ENCODE measurements at regions not wholly inside any gene's neighbourhood (a gene's known extent, or its start where the extent isn't known, plus 50 kb on each side); places are given as distances from the start of the nearest gene placed in this dataset.

- no peak for DNase-seq
These were observed 272.0 kb upstream of the GNAI1 start for GRCh38 chr7:79862447-79863210.

DNA sequence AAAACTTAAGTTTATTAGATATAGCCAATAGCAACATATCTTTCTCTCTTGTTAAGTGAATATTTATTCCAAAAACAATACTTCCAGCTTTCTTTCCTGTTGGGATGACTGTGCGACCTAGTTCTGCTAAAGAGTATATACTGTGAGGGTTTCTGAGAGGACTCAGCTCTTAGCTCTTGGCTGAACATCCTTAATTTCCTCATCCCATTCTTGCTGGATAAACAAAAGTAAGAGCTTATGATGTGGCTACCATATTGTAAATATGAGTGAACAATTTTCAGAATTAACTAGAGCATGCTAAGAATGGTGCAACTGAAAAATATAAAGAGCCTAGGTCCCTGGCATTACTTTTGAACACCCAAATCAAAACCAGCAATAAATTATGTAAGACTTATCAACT lies 279.5 kb upstream of the GNAI1 start:
- no peak for DNase-seq

DNA sequence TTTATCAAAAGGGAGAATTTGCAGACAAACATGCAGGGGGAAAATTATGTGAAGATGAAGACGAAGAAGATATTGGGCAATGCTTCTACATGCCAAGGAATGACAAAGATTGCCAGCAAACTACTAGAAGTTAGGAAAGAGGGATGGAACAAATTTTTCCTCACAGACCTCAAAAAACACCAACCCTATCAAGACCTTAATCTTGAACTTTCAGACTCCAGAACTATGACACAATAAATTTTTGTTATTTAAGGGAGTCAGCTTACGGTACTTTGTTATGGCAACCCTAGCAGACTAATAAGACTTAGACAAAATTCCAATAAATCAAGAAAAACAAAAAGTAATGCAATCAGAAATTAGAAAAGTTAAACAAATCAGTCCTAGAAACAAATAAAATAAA lies 280.0 kb upstream of the GNAI1 start:
- DNase-seq = no peak

DNA sequence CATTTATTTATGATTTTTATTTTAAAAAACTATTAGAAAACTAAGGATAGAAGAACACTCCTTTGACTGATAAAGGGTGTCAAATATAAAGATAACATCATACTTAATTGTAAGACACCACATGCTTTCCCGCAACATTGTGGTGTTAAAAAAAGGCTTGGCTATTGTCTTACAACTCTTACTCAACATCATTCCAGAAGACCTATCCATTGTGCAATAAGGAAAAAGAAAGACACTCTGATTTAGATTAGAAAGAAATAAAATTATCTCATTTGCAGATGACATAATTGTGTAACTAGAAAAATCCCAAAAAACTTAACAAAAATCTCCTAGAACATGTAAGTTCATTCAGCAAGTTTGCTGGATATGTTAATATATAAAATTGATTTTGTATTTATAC lies 296.7 kb upstream of the GNAI1 start:
- DNase-seq = no peak

GRCh38 chr7:79833616-79834015 lies 301.0 kb upstream of the GNAI1 start:
- DNase-seq = no peak

DNA sequence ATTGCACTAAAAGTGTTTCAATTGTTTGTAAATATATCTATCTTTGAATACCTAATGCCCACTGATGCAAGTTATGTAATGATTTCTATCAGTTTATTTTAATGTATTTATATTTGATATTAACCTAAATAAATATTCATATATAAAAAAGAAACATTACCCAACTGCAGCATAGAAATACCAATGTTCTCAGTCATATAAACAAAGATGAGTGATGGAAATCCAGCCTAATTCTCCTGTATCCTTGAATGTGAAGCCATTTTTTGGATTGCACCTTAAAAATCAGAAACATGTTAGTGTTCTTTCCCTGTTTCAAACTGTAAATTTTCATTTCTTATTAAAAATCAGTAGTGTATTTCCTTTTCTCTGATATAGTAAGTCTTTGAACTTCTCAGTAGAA lies 305.8 kb upstream of the GNAI1 start:
- DNase-seq = no peak

- no peak for DNase-seq
These were observed 311.2 kb upstream of the GNAI1 start for GRCh38 chr7:79823246-79823951.

DNA sequence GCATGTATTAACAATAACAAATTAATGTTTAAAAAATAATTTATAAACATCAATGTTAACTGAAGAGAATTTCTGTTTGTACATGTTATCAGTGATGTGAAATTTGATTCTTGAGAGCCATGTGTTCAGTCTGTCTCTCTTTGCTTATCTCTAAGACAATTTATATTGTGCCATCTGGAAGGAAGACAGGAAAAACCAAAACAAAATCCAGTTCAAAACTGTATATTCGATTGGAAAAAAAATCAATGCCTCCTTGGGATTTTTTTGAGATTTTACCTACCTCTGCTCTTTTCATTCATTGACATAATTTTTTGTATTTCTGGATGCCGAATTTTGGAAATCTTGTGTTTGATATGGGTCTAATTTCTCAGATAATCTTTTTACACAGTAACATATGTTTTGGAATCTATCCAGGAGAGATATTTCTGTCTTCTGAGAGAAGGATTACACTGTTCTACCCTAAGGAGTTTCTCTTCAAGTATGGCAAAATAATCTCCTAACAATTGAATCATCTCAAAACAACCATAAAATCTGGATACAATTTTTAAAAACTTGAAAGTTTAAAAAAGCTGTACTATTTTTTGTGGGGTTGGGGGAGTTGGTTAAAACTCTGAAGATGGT lies 311.9 kb upstream of the GNAI1 start:
- DNase-seq = peak in 1 of 2 experiments; percentile 7

DNA sequence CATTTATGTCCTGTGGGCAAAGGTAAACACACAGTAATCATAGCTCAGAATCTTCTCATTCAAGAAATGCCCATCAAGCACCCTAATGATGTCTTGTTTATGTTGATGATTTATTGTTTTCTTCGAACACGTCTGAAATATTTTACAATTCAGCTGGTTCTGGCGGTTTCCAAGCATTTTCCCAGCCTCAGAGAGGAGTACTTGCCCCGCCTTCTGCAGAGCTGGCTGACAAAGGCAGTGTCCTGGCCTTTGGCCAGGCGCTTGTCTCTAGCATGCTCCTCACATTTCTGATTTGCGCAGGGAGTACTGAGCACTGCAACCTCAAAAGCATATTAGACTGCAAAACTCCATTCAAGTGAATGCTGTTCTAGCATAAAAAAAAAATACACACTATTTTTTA lies 314.2 kb upstream of the GNAI1 start:
- peak; percentile 69 to 89 for DNase-seq

DNA sequence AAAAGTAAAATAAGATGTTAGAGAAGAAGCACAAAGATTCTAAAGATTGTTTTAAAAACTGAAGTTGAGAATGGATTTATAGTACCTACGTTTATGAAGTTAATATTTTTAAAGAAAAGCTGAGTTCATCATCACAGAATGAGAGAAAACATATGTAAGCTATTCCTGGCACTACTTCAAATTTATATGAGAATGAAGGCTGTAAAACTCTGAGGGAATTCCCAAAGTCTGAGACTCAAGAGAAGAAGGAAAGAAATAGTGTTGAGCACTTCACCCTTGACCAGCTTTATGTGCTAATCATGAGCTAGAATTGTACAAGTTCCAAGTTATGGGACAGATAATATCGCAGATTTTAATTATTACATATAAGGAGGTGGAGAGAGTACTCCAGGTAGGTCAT lies 323.7 kb upstream of the GNAI1 start:
- no peak for DNase-seq

DNA sequence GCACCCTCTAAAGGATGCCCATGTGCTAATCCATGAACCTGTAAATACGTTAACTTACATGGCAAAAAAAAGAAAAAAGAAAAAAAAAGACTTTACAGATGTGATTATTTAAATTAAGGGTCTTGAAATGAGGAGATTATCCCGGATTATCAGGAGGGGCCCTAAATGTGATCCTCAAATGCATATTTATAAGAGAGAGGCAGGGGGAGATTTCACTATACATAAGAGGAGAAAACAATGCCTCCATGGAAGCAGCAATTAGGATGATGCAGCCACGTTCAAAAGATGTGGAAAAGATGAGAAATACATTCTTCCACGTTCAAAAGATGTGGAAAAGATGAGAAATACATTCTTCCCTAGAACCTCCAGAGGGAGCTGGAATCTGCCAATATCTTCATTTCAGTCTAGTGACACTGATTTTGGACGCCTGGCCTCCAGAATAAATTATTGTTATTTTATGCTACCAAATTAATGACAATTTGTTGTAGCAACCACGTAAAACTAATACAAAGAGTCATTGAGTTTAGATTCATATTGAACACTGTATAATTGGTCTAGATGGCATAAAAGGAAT lies 328.4 kb upstream of the GNAI1 start:
- DNase-seq = peak in 1 of 2 experiments; percentile 50

GRCh38 chr7:79790656-79791262 lies 337.3 kb upstream of the MAGI2 start:
- no peak for DNase-seq

DNA sequence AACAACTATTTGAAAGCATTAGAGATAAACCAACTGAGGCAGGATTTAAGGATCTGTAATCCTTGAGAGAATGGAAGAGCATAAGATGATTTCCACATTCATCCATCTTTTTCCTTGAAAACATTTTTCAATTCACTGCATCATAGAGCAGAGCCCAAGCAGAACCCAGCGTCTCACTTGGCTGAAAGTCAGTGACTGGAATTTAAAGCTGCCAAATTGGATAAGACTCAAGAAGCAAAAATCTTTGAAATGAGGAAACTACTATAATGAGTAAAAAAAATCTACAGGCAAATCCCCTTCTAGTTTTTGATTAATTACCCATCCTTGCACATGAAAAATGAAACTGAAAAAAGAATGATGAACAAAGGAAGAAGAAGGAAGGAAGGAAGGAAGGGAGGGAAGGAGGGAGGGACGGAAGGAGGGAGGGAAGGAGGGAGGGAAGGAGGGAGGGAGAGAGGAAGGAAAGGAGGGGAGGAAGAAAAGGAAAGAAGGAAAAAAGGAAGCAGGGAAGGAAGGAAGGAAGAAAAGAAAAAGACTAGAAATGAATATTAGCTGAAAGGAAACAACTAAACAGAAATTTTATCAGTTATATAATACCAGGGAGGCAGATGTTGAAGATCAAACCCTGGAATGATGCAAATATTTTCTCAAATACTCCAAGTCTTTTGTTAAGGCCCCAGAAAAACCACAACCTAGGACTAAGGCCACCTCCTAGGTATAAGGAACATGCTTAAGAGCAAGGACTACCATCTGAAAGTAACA lies 336.3 kb upstream of the MAGI2 start:
- peak; percentile 55 to 75 for DNase-seq

- DNase-seq = no peak
These were observed 334.2 kb upstream of the MAGI2 start for GRCh38 chr7:79787623-79788022.

- DNase-seq = no peak
These were observed 333.6 kb upstream of the MAGI2 start for GRCh38 chr7:79787096-79787495.

- DNase-seq = no peak
These were observed 332.7 kb upstream of the MAGI2 start for GRCh38 chr7:79786187-79786586.

- no peak for DNase-seq
These were observed 332.1 kb upstream of the MAGI2 start for GRCh38 chr7:79785556-79785955.

DNA sequence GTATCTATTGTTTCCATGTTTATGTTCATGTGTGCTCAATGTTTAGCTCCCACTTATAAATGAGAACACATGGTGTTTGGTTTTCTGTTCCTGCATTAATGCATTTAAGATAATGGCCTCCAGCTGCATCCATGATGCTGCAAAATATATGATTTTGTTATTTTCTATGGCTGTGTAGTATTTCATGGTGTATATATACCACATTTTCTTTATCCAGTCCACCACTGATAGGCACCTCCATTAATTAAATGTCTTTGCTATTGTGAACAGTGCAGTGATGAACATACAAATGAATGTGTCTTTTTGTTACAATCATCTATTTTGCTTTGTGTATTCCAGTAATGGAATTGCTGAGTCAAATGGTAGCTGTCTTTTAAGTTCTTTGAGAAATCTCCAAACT lies 329.4 kb upstream of the MAGI2 start:
- DNase-seq = no peak

DNA sequence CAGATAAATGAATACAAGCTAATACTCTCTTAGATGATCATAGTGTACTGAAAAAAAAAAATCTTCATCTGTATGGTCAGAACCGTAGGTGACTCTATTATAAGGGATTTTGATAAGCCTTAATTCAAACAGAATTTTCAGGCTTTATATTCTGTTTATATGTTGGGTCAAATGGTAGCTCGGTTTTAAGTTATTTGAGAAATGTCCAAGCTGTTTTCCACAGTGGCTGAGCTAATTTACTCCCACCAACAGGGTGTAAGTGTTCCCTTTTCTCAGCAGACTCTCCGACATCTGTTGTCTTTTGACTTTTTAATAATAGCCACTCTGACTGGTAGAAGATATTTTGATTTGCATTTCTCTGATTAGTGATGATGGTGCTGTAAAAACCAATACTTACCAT lies 328.8 kb upstream of the MAGI2 start:
- no peak for DNase-seq

GRCh38 chr7:79781716-79782115 lies 328.2 kb upstream of the MAGI2 start:
- DNase-seq = no peak

DNA sequence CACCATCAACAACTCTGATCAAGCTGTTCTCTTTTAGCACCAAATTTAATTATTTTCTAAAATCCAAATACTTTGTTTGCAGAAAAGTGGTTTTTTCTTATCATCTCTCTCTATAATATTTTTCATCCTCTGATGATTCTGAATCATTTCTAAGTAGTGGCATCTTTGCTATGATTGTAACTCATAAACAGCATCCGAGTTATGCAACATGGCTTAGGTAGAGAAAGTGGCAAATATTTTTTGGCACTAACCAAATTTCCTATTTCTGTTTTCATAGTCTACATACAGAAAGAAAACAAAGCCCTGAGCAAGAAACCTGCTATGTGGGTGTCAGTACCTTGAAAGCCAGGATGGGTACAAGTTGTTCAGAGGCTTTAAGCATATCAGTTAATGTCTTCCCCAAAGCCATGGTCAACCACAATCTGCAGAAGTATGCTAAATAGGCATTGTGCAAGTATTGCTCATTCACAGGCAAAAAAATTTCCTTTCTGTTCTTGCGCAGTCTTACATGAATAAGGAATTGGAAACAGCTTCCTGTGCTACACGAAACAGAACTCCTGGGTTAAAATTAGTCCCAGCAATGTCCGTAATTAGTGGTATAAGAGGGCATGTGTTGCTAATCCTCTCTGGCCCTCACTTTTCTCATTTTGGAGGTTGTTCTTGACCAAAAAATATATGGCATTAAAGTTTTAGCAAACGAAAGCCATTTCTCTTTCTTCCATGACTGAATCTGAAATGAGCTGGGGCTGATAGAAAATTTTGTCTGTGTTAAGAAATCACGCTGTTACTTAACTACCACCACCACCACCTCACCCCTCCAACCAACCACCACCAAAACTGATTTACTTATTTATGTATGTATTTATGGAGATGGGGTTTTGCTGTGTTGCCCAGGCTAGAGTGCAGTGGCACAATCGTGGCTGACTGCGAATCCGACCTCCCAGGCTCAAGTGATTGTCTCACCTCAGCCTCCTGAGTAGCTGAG lies 325.6 kb upstream of the MAGI2 start:
- DNase-seq = no peak
